ENCODE measurements at regions not wholly inside any gene's neighbourhood (a gene's known extent, or its start where the extent isn't known, plus 50 kb on each side); places are given as distances from the start of the nearest gene placed in this dataset.

DNA sequence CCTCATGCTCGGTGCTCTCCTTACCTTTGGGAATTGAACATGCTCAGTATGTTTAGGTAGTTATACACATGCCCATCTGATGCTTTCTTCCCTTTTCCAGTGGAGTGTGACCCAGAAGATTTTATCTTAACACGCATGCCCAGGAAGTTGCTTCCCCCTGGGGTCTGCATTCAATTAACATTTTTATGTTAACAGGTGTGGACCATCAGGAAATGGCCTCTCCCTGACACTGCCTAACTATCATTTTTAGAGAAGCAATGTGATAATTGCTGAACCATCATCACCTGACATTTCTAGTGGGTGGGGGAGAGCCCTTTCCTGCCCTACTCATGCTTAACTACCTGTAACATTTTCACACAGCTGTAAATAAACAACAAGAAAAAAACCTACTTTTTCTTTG lies 55.1 kb upstream of the TGFBR2 start:
- TF ChIP-seq FOXA1 (IDR thresholded peaks at IDR 0.05) (no peak), BHLHE40 (IDR thresholded peaks at IDR 0.05; ENCODE audit: borderline replicate concordance) (no peak)

Measured in HEK293T (cell line).